SK-N-SH treated with all-trans-retinoic acid at 6 μM for 48 hours (cell line): ENCODE measurements at regions not wholly inside any gene's neighbourhood (a gene's known extent, or its start where the extent isn't known, plus 50 kb on each side); places are given as distances from the start of the nearest gene placed in this dataset.

Experiments
- ATAC-seq: fragments of 200-7000 bp; cut with Tn5 transposase; 3 replicates; pipeline ENCODE4 v1.9.1; 2020; ENCODE audit warnings: mild to moderate bottlenecking, moderate library complexity
- BACH2 ChIP-seq: fragments of 250-450 bp; sonication (Bioruptor Pico); IDR thresholded peaks from 2 replicates; pipeline ENCODE4 v1.9.0; 2021; ENCODE audit warnings: mild to moderate bottlenecking, borderline replicate concordance
- CSDC2 ChIP-seq: fragments of 250-450 bp; sonication (Bioruptor Pico); IDR thresholded peaks from 2 replicates; pipeline ENCODE4 v1.5.0; 2020; ENCODE audit warnings: mild to moderate bottlenecking, moderate library complexity
- ESRRG ChIP-seq: fragments of 250-450 bp; sonication (Bioruptor Pico); IDR thresholded peaks from 2 replicates; pipeline ENCODE4 v1.6.1; 2021; ENCODE audit warnings: mild to moderate bottlenecking
- GLIS3 ChIP-seq: fragments of 250-450 bp; sonication (Bioruptor Pico); IDR thresholded peaks from 2 replicates; pipeline ENCODE4 v1.5.0; 2020; ENCODE audit warnings: mild to moderate bottlenecking, moderate library complexity
- OSR1 ChIP-seq: fragments of 250-450 bp; sonication (Bioruptor Pico); IDR thresholded peaks from 2 replicates; pipeline ENCODE4 v1.8.0; 2022; ENCODE audit warnings: moderate library complexity, mild to moderate bottlenecking, inconsistent platforms
- PPARA ChIP-seq: fragments of 250-450 bp; sonication (Bioruptor Pico); IDR thresholded peaks from 2 replicates; pipeline ENCODE4 v1.5.0; 2020; ENCODE audit warnings: mild to moderate bottlenecking, borderline replicate concordance
- RARB ChIP-seq: fragments of 250-450 bp; sonication (Bioruptor Pico); IDR thresholded peaks from 2 replicates; pipeline ENCODE4 v1.8.0; 2021; ENCODE audit warnings: mild to moderate bottlenecking, moderate library complexity
- SNAI2 ChIP-seq: fragments of 250-450 bp; sonication (Bioruptor Pico); IDR thresholded peaks from 2 replicates; pipeline ENCODE4 v1.5.0; 2020; ENCODE audit warnings: mild to moderate bottlenecking, moderate library complexity
- TCF4 ChIP-seq: fragments of 250-450 bp; sonication (Bioruptor Pico); IDR thresholded peaks from 2 replicates; pipeline ENCODE4 v1.8.0; 2021; ENCODE audit warnings: mild to moderate bottlenecking, moderate library complexity, borderline replicate concordance
- TOX ChIP-seq: fragments of 250-450 bp; sonication (Bioruptor Pico); IDR thresholded peaks from 2 replicates; pipeline ENCODE4 v1.8.0; 2021; ENCODE audit warnings: mild to moderate bottlenecking, moderate library complexity, borderline replicate concordance
- ZC3H10 ChIP-seq: fragments of 250-450 bp; sonication (Bioruptor Pico); IDR thresholded peaks from 2 replicates; pipeline ENCODE4 v1.5.1; 2021; ENCODE audit warnings: mild to moderate bottlenecking, moderate library complexity
- ZFP3 ChIP-seq: fragments of 250-450 bp; sonication (Bioruptor Pico); IDR thresholded peaks from 2 replicates; pipeline ENCODE4 v1.5.0; 2020; ENCODE audit warnings: mild to moderate bottlenecking, moderate library complexity
- ZFP30 ChIP-seq: fragments of 450-650 bp; formaldehyde crosslinking; IDR thresholded peaks from 2 replicates; pipeline ENCODE4 v1.5.0; 2022; ENCODE audit warnings: mild to moderate bottlenecking, moderate library complexity
- ZNF565 ChIP-seq: fragments of 450-650 bp; formaldehyde crosslinking; conservative IDR thresholded peaks from 2 replicates; pipeline ENCODE4 v1.5.0; 2020; ENCODE audit warnings: low read depth, mild to moderate bottlenecking, moderate library complexity
- ZNF70 ChIP-seq: fragments of 450-650 bp; formaldehyde crosslinking; IDR thresholded peaks from 2 replicates; pipeline ENCODE4 v1.5.0; 2020; ENCODE audit warnings: mild to moderate bottlenecking, moderate library complexity
- ZNF8 ChIP-seq: fragments of 450-650 bp; formaldehyde crosslinking; IDR thresholded peaks from 2 replicates; pipeline ENCODE4 v1.5.0; 2020; ENCODE audit warnings: mild to moderate bottlenecking, moderate library complexity
- TF ChIP-seq, protein P1 (sequence below): fragments of 250-450 bp; sonication (Bioruptor Pico); IDR thresholded peaks from 2 replicates; pipeline ENCODE4 v1.8.0; 2020; ENCODE audit warnings: mild to moderate bottlenecking, moderate library complexity, borderline replicate concordance
- TF ChIP-seq, protein P2 (sequence below): fragments of 250-450 bp; sonication (Bioruptor Pico); IDR thresholded peaks from 2 replicates; pipeline ENCODE4 v1.5.1; 2021; ENCODE audit warnings: mild to moderate bottlenecking, moderate library complexity
- TF ChIP-seq, protein P3 (sequence below): fragments of 250-450 bp; sonication (Bioruptor Pico); IDR thresholded peaks from 2 replicates; pipeline ENCODE4 v1.5.1; 2020; ENCODE audit warnings: low read depth, mild to moderate bottlenecking, moderate library complexity
- TF ChIP-seq, protein P4 (sequence below): fragments of 250-450 bp; sonication (Bioruptor Pico); IDR thresholded peaks from 2 replicates; pipeline ENCODE4 v1.8.0; 2021; ENCODE audit warnings: low read depth, mild to moderate bottlenecking, moderate library complexity, borderline replicate concordance
- TF ChIP-seq, protein P5 (sequence below): fragments of 250-450 bp; sonication (Bioruptor Pico); IDR thresholded peaks from 2 replicates; pipeline ENCODE4 v1.5.0; 2020; ENCODE audit warnings: mild to moderate bottlenecking, moderate library complexity

DNA sequence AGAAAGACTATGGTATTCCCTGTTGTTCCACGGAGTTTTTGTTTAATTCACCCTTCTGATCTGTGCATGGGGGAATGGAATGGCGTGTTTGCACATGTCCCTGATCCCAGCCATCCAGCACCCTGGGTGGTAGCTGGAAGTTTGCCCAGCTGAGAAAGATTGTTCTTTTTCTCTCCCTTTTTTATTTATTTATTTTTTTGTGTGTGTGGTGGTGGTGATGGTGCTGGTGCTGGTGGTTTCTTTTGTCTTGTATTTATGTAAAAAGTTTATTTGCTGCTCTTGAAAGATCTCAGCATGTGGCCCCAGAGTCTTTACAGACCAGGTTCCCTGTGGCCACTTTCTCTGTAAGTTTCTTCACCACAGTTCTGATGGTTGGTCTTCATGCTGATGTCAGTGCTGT is 372.6 kb downstream of the UTRN start:
- TF ChIP-seq CSDC2 (no peak), PPARA (CRISPR knock-in tag) (no peak), ESRRG (CRISPR knock-in tag) (no peak), RARB (no peak), ZNF70 (no peak), ZFP3 (CRISPR knock-in tag) (no peak), ZNF565 (CRISPR knock-in tag) (no peak), ZC3H10 (CRISPR knock-in tag) (no peak), ZNF8 (CRISPR knock-in tag) (no peak), OSR1 (CRISPR knock-in tag) (no peak), ZFP30 (CRISPR knock-in tag) (no peak)
- TF ChIP-seq, protein P1, sequence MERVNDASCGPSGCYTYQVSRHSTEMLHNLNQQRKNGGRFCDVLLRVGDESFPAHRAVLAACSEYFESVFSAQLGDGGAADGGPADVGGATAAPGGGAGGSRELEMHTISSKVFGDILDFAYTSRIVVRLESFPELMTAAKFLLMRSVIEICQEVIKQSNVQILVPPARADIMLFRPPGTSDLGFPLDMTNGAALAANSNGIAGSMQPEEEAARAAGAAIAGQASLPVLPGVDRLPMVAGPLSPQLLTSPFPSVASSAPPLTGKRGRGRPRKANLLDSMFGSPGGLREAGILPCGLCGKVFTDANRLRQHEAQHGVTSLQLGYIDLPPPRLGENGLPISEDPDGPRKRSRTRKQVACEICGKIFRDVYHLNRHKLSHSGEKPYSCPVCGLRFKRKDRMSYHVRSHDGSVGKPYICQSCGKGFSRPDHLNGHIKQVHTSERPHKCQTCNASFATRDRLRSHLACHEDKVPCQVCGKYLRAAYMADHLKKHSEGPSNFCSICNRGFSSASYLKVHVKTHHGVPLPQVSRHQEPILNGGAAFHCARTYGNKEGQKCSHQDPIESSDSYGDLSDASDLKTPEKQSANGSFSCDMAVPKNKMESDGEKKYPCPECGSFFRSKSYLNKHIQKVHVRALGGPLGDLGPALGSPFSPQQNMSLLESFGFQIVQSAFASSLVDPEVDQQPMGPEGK, result no peak
- TF ChIP-seq, all 23 proteins: peak for 0
- no peak for ATAC-seq

DNA sequence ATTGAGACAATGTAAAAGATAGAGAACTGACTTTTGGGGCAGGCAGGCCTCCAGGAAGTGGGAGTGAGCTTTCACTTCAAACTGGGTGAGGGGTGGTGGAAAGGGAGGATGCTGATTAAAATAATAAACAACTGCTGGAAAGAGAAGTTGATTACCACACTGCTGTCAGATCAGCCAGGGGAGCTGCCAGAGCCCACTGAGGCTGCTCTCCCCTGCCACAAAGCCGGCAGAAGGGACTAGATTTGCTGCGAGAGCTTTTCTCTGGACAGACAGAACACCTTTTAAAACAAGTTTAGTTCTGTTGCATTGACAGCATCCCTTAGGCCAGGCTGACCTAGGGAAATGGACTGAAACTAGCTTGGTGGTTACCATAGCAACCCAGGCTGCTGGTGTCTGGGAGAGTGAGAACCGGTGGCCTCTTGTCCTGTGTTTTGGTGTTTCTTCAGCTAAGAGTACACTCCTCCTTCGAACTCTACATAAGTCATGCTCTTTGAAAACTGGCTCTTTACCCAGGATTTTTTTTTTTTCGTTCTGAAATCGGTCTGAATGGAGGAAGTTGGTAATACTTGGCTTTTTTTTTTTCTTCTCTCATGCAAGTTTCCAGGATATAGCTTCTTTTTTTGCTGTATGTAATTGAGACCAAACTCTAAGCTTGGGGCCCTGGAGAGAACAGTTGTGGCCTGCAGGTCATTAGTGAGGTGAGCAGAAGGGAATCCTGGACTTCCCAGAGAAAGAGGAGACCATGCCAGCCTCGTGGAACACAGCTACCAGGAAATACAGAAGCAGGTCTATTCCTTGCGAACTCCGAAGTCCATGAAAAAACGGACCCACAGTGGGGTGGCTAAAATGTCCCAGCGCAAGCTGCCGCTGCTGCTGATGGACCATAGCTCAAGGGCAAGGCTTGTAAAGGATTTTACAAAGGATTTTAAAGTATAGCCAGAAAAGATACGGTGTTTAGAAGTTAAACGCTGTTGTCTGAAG is 374.4 kb downstream of the UTRN start:
- TF ChIP-seq, protein P2, sequence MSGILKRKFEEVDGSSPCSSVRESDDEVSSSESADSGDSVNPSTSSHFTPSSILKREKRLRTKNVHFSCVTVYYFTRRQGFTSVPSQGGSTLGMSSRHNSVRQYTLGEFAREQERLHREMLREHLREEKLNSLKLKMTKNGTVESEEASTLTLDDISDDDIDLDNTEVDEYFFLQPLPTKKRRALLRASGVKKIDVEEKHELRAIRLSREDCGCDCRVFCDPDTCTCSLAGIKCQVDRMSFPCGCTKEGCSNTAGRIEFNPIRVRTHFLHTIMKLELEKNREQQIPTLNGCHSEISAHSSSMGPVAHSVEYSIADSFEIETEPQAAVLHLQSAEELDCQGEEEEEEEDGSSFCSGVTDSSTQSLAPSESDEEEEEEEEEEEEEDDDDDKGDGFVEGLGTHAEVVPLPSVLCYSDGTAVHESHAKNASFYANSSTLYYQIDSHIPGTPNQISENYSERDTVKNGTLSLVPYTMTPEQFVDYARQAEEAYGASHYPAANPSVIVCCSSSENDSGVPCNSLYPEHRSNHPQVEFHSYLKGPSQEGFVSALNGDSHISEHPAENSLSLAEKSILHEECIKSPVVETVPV (CRISPR knock-in tag), result no peak
- TF ChIP-seq CSDC2 (no peak), ZFP30 (CRISPR knock-in tag) (no peak), GLIS3 (CRISPR knock-in tag) (no peak), RARB (no peak), TCF4 (CRISPR knock-in tag) (no peak), PPARA (CRISPR knock-in tag) (no peak), TOX (CRISPR knock-in tag) (no peak), OSR1 (CRISPR knock-in tag) (no peak), ESRRG (CRISPR knock-in tag) (no peak), SNAI2 (CRISPR knock-in tag) (no peak), BACH2 (no peak), ZC3H10 (CRISPR knock-in tag) (no peak)
- TF ChIP-seq, protein P1, result no peak
- TF ChIP-seq, protein P3, sequence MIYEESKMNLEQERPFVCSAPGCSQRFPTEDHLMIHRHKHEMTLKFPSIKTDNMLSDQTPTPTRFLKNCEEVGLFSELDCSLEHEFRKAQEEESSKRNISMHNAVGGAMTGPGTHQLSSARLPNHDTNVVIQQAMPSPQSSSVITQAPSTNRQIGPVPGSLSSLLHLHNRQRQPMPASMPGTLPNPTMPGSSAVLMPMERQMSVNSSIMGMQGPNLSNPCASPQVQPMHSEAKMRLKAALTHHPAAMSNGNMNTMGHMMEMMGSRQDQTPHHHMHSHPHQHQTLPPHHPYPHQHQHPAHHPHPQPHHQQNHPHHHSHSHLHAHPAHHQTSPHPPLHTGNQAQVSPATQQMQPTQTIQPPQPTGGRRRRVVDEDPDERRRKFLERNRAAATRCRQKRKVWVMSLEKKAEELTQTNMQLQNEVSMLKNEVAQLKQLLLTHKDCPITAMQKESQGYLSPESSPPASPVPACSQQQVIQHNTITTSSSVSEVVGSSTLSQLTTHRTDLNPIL (CRISPR knock-in tag), result no peak
- TF ChIP-seq, protein P4, sequence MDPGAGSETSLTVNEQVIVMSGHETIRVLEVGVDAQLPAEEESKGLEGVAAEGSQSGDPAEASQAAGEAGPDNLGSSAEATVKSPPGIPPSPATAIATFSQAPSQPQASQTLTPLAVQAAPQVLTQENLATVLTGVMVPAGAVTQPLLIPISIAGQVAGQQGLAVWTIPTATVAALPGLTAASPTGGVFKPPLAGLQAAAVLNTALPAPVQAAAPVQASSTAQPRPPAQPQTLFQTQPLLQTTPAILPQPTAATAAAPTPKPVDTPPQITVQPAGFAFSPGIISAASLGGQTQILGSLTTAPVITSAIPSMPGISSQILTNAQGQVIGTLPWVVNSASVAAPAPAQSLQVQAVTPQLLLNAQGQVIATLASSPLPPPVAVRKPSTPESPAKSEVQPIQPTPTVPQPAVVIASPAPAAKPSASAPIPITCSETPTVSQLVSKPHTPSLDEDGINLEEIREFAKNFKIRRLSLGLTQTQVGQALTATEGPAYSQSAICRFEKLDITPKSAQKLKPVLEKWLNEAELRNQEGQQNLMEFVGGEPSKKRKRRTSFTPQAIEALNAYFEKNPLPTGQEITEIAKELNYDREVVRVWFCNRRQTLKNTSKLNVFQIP (CRISPR knock-in tag), result no peak
- TF ChIP-seq, protein P5, sequence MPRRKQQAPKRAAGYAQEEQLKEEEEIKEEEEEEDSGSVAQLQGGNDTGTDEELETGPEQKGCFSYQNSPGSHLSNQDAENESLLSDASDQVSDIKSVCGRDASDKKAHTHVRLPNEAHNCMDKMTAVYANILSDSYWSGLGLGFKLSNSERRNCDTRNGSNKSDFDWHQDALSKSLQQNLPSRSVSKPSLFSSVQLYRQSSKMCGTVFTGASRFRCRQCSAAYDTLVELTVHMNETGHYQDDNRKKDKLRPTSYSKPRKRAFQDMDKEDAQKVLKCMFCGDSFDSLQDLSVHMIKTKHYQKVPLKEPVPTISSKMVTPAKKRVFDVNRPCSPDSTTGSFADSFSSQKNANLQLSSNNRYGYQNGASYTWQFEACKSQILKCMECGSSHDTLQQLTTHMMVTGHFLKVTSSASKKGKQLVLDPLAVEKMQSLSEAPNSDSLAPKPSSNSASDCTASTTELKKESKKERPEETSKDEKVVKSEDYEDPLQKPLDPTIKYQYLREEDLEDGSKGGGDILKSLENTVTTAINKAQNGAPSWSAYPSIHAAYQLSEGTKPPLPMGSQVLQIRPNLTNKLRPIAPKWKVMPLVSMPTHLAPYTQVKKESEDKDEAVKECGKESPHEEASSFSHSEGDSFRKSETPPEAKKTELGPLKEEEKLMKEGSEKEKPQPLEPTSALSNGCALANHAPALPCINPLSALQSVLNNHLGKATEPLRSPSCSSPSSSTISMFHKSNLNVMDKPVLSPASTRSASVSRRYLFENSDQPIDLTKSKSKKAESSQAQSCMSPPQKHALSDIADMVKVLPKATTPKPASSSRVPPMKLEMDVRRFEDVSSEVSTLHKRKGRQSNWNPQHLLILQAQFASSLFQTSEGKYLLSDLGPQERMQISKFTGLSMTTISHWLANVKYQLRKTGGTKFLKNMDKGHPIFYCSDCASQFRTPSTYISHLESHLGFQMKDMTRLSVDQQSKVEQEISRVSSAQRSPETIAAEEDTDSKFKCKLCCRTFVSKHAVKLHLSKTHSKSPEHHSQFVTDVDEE (CRISPR knock-in tag), result no peak
- TF ChIP-seq, all 23 proteins: peak for 0
- ATAC-seq, result no peak
